ENCODE measurements at regions not wholly inside any gene's neighbourhood (a gene's known extent, or its start where the extent isn't known, plus 50 kb on each side); places are given as distances from the start of the nearest gene placed in this dataset.

GRCh38 chr1:10852486-10852885 is 56.0 kb upstream of the CASZ1 start:
- no peak for TF ChIP-seq CTCF (IDR thresholded peaks at IDR 0.05)
- TF ChIP-seq POLR2A (IDR thresholded peaks at IDR 0.05): no peak

Measured in esophagus squamous epithelium (tissue), 4 donors.